IPS-11a (cell line): ENCODE measurements at regions not wholly inside any gene's neighbourhood (a gene's known extent, or its start where the extent isn't known, plus 50 kb on each side); places are given as distances from the start of the nearest gene placed in this dataset.
"Not testable (repeated sequence)": the region's sequence is repeated elsewhere in the genome, so short reads cannot be mapped to it uniquely, and the experiment has no call there.

Source experiments
- H3K4me3 ChIP-seq: one replicate; pipeline ENCODE4 v1.5.1; 2013; ENCODE audit warnings: low read depth, low read length, control low read depth

- H3K4me3 ChIP-seq = no peak overlapping the region
These were observed 98.0 kb downstream of the VCPKMT start for GRCh38 chr14:50018201-50018932.

- H3K4me3 ChIP-seq = no peak overlapping the region
These were observed 97.5 kb downstream of the VCPKMT start for GRCh38 chr14:50018933-50019210.

GRCh38 chr14:50020184-50020583 is 96.2 kb downstream of the VCPKMT start:
- no peak overlapping the region for H3K4me3 ChIP-seq

- no peak overlapping the region for H3K4me3 ChIP-seq
These were observed 95.6 kb downstream of the VCPKMT start for GRCh38 chr14:50020799-50021198.

GRCh38 chr14:50021261-50022031 is 94.9 kb downstream of the VCPKMT start:
- H3K4me3 ChIP-seq = no peak overlapping the region

GRCh38 chr14:50022661-50023060 is 93.7 kb downstream of the VCPKMT start:
- no peak overlapping the region for H3K4me3 ChIP-seq

- H3K4me3 ChIP-seq = no peak overlapping the region
These were observed 92.5 kb downstream of the VCPKMT start for GRCh38 chr14:50023671-50024490.

GRCh38 chr14:50025073-50025472 is 91.3 kb downstream of the VCPKMT start:
- H3K4me3 ChIP-seq = no peak overlapping the region

GRCh38 chr14:50025776-50026175 is 90.6 kb downstream of the VCPKMT start:
- no peak overlapping the region for H3K4me3 ChIP-seq

- no peak overlapping the region for H3K4me3 ChIP-seq
These were observed 90.0 kb downstream of the VCPKMT start for GRCh38 chr14:50026396-50026795.

- no peak overlapping the region for H3K4me3 ChIP-seq
These were observed 88.6 kb downstream of the VCPKMT start for GRCh38 chr14:50027816-50028215.

GRCh38 chr14:50028458-50028857 is 87.9 kb downstream of the VCPKMT start:
- H3K4me3 ChIP-seq = no peak overlapping the region

GRCh38 chr14:50030036-50030435 is 86.3 kb downstream of the VCPKMT start:
- no peak overlapping the region for H3K4me3 ChIP-seq

GRCh38 chr14:50030911-50031310 is 85.5 kb downstream of the VCPKMT start:
- not testable (repeated sequence) for H3K4me3 ChIP-seq

- no peak overlapping the region for H3K4me3 ChIP-seq
These were observed 84.6 kb downstream of the VCPKMT start for GRCh38 chr14:50031602-50032313.

GRCh38 chr14:50032462-50033167 is 83.8 kb downstream of the VCPKMT start:
- not testable (repeated sequence) for H3K4me3 ChIP-seq

- no peak overlapping the region for H3K4me3 ChIP-seq
These were observed 81.2 kb downstream of the VCPKMT start for GRCh38 chr14:50035214-50035613.

GRCh38 chr14:50036211-50036610 is 80.2 kb downstream of the VCPKMT start:
- H3K4me3 ChIP-seq = no peak overlapping the region

GRCh38 chr14:50036637-50037036 is 79.7 kb downstream of the VCPKMT start:
- no peak overlapping the region for H3K4me3 ChIP-seq

GRCh38 chr14:50037240-50037639 is 79.1 kb downstream of the VCPKMT start:
- no peak overlapping the region for H3K4me3 ChIP-seq

- no peak overlapping the region for H3K4me3 ChIP-seq
These were observed 78.5 kb downstream of the VCPKMT start for GRCh38 chr14:50037852-50038251.
